Fibroblast of mammary gland (primary cell): ENCODE measurements at regions not wholly inside any gene's neighbourhood (a gene's known extent, or its start where the extent isn't known, plus 50 kb on each side); places are given as distances from the start of the nearest gene placed in this dataset.

Experiments used
- DNase-seq: peaks from one replicate; pipeline ENCODE4 v3.0.0-alpha.2; 2010; ENCODE audit warnings: low read depth
- H3K4me3 ChIP-seq: 2 replicates; pipeline ENCODE4 v1.5.1; 2011; ENCODE audit warnings: low read depth, mild to moderate bottlenecking, low read length, moderate library complexity; ENCODE audit not compliant: control insufficient read depth
- TF ChIP-seq, protein P1 (sequence below): conservative IDR thresholded peaks from 2 replicates; pipeline ENCODE4 v1.5.1; 2011; ENCODE audit warnings: low read depth, low read length, inconsistent platforms; ENCODE audit not compliant: control insufficient read depth, insufficient read depth

DNA sequence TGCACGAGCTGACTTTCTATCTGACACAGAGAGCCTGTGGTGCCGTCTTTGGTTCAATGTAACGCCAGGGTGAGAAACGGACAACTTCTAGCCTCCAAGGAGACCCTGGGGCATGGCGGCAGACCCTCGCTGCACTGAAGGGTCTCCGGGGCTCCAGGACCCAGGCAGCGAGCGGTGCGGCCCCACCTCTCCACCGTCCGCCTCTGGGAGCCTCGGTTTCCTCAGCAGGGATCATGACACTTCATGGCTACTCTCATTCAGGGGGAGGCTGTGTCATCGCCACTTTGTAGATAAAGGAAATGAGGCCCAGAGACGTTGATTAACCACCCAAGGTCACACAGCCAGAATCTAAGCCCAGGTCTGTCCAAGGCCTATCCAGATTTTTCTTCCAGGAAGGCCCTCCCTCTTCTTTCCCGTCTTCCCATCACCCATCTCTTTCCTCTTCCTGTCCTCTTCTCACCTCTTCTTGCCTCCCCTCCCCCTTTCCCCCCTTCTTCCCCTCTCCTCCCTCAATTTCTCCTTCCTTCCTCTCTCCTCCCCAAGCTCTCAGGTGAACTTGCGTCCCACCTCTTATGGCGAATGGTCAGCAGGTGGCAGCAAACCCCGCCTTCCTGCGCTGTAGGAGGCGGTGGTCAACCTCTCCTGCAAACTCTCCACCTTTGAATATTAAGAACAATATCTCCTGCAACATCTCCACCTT is 69.3 kb upstream of the HMX1 start:
- no peak for DNase-seq
- no peak overlapping the region for H3K4me3 ChIP-seq
- TF ChIP-seq, protein P1, sequence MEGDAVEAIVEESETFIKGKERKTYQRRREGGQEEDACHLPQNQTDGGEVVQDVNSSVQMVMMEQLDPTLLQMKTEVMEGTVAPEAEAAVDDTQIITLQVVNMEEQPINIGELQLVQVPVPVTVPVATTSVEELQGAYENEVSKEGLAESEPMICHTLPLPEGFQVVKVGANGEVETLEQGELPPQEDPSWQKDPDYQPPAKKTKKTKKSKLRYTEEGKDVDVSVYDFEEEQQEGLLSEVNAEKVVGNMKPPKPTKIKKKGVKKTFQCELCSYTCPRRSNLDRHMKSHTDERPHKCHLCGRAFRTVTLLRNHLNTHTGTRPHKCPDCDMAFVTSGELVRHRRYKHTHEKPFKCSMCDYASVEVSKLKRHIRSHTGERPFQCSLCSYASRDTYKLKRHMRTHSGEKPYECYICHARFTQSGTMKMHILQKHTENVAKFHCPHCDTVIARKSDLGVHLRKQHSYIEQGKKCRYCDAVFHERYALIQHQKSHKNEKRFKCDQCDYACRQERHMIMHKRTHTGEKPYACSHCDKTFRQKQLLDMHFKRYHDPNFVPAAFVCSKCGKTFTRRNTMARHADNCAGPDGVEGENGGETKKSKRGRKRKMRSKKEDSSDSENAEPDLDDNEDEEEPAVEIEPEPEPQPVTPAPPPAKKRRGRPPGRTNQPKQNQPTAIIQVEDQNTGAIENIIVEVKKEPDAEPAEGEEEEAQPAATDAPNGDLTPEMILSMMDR, result no peak

DNA sequence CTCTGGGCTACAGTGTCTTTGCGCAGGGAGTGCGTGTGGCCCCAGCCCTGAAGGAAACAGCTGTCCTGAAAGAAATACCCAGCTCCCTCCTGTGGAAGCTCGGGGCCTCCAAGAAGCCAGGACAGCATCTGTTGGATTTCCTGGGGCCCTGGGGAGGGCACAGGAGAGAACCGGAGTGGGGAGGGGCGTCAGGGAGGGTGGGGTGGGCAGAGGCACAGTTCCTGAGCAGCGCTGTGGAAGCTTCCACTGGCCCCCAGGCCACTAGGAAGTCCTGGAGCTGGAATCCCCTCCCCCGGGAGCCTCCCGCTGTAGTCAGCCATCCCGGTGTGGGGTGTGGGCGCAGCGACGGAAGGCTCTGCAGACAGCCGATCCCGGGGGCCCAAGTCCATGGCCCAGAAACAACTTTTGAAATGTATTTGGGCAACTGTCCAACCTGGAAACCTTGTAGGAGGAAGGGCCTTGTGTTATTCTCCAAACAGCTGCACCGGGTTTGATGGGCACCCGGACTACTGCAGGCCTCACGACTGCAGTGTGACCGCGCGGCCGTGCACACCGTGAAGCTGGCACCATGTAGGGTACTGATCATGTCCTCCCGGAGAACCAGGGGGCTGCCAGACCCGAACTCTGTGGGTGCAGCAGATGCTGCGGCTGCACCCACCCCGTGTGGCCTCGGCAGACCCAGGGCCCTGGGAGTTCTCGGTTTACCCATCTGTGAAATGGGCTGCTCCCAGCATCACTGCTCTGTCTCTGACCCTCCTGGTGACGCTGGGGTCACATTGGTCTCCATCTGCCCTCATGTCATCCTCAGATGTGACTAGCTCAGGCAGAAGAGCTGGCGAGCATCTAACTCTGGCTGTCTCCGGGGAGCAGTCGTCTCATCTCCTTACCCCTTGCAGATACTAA is 68.5 kb upstream of the HMX1 start:
- no peak overlapping the region for H3K4me3 ChIP-seq
- DNase-seq, result no peak

DNA sequence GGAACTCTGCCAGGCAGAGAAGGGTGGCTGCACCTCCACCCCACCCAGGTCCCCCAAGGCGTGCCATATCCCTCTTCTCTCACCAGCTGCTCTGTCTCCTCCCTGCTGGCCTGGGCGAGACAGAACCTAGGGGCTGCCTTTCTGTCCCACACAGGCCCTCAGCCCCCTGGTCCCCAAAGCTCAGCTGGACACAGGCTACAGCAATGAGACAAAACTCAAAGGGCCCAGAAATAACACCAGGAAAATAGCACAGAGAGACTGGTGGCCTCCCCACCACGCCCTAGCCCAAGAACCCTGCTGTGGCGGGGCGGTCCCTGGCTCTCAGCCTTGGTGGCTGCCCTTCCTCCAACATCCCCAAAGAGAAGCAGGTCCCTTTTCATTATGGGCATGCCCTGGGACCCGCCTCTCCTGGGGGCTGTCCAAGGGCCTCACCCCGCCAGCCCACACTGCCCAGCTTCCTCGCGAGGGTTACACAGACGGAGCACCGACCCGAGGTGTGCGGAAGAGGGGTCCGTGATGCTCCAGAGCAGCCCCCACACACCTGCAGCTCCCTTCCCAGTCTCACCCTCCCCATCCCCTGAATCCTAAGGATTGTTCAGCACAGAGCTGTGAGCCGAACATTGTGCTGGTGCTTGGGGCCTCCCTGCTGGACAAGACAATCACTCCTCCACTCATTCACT is 67.7 kb upstream of the HMX1 start:
- no peak overlapping the region for H3K4me3 ChIP-seq
- TF ChIP-seq, protein P1, result no peak
- DNase-seq, result no peak

More for the DNA sequence above, 68.5 kb upstream of the HMX1 start:
- TF ChIP-seq, protein P1, result no peak

DNA sequence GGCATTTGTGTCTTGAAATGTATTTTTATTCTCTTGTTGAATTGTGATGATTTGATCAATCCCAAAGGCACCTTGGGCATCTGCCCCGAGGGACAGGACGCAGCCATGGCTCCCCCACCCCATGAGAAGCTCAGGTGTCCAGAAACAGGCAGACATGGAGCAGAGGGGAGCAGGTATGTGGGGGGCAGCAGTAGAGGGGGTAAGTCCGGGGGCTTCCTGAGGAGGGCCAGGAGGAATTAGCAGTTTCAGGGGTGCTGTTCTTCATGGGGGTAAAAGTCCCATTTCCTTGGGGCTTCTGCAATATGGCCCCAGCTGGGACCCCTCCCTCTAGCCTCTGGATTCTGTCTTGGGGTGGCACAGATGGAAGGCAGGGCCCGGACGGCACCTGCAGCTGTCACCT is 67.0 kb upstream of the HMX1 start:
- TF ChIP-seq, protein P1, result no peak
- no peak overlapping the region for H3K4me3 ChIP-seq
- DNase-seq, result no peak

DNA sequence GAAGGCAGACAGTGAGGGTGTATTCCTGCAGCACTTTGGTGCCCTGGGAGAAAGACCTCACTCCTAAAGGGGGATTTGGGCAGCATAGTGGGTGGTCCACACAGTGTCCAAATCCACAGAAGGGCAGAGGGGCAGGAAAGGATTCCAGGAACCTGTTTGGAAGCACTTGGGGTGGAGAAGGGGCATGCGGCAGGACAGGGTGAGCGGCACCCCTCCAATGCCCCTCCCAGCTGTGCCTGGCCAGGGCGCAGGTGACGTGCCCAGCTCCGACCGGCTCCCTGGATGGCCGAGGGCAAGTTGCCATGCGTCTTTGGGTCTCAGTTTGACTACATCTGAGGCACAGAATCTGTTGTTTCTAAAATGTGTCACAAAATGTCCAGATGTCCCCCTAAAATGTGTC is 66.5 kb upstream of the HMX1 start:
- TF ChIP-seq, protein P1, result no peak
- H3K4me3 ChIP-seq, result no peak overlapping the region
- no peak for DNase-seq

DNA sequence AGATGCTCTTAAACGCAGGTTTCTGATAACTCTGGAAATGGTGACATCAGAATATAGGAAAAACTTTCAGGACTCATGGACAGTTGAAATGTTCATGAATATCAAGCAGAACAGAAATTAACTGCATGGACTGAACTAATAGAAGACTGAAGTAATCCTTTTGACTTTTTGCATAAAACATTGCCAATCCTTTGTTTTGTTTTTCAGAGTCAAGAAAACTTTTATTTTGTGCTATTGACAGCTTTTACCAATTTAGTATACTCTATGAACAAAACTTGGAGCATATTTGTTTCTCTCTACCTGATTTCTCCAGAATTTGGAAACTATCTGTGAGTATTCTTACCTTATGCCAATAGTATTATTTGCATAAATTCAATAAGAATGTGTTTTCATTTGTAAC is 61.2 kb upstream of the HMX1 start:
- TF ChIP-seq, protein P1, result no peak
- no peak for DNase-seq
- H3K4me3 ChIP-seq, result no peak overlapping the region
